HEK293 (cell line): ENCODE measurements at regions not wholly inside any gene's neighbourhood (a gene's known extent, or its start where the extent isn't known, plus 50 kb on each side); places are given as distances from the start of the nearest gene placed in this dataset.

Experiments used
- ZNF239 ChIP-seq: fragments of 450-650 bp; formaldehyde crosslinking; IDR thresholded peaks from 2 replicates; pipeline ENCODE4 v1.5.1; 2016; ENCODE audit warnings: missing biosample characterization, missing genetic modification characterization
- ZNF292 ChIP-seq: fragments of 450-650 bp; formaldehyde crosslinking; IDR thresholded peaks from 2 replicates; pipeline ENCODE4 v1.5.1; 2016; ENCODE audit warnings: low read depth, missing biosample characterization, missing genetic modification characterization, borderline replicate concordance
- ZNF311 ChIP-seq: fragments of 450-650 bp; formaldehyde crosslinking; IDR thresholded peaks from 2 replicates; pipeline ENCODE4 v1.5.1; 2017; ENCODE audit warnings: missing biosample characterization, missing genetic modification characterization, borderline replicate concordance
- ZNF629 ChIP-seq: fragments of 450-650 bp; formaldehyde crosslinking; IDR thresholded peaks from 2 replicates; pipeline ENCODE4 v1.5.1; 2017; ENCODE audit warnings: missing biosample characterization, missing genetic modification characterization
- TF ChIP-seq, protein P1 (sequence below): fragments of 450-650 bp; formaldehyde crosslinking; IDR thresholded peaks from 2 replicates; pipeline ENCODE4 v1.5.1; 2016; ENCODE audit warnings: missing biosample characterization, missing genetic modification characterization

DNA sequence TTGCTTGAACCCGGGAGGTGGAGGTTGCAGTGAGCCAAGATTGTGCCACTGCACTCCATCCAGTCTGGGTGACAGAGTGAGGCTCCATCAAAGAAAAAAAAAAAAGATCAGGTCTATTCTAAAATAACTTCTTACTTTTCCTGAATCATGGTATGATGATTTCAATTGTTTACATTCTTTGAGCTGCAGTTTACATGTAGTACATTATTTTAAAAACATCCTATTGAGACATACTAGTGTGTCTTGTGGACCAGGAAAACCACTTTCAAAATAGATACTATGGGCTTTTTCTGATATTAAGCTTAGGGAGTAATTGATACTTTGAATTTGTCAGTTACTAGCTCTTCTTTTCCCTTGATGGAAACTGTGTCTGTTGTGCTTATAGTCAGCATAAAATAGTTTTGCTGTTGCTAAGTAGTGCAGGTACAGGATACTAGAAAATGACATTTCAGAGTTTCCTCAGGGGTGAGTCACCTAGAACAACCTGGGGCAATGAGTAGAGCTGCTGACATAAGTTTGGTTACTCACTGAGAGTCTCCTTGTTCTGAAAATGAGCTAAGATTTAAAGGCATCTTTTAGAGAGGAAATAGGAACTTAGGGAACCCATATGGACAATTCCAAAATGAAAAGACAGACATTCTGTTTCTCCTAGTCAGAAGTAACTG is 53.2 kb upstream of the C4orf54 start:
- TF ChIP-seq ZNF629 (tag by site-specific recombination) (no peak), ZNF311 (tag by site-specific recombination) (no peak), ZNF292 (tag by site-specific recombination) (no peak), ZNF239 (no peak)
- TF ChIP-seq, protein P1, sequence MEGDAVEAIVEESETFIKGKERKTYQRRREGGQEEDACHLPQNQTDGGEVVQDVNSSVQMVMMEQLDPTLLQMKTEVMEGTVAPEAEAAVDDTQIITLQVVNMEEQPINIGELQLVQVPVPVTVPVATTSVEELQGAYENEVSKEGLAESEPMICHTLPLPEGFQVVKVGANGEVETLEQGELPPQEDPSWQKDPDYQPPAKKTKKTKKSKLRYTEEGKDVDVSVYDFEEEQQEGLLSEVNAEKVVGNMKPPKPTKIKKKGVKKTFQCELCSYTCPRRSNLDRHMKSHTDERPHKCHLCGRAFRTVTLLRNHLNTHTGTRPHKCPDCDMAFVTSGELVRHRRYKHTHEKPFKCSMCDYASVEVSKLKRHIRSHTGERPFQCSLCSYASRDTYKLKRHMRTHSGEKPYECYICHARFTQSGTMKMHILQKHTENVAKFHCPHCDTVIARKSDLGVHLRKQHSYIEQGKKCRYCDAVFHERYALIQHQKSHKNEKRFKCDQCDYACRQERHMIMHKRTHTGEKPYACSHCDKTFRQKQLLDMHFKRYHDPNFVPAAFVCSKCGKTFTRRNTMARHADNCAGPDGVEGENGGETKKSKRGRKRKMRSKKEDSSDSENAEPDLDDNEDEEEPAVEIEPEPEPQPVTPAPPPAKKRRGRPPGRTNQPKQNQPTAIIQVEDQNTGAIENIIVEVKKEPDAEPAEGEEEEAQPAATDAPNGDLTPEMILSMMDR (tag by site-specific recombination): no peak
